HepG2 (cell line): ENCODE measurements at regions not wholly inside any gene's neighbourhood (a gene's known extent, or its start where the extent isn't known, plus 50 kb on each side); places are given as distances from the start of the nearest gene placed in this dataset.

Experiments
- ATAC-seq: fragments of 200-7000 bp; cut with Tn5 transposase; 3 replicates; pipeline ENCODE4 v1.9.1; 2020; ENCODE audit warnings: mild to moderate bottlenecking, moderate library complexity
- BruUV-seq: library from RNA; stranded (reverse); fragments of 400-500 nt; replicated peaks from 2 replicates; lab custom pipeline; 2021; lab: Mats Ljungman, UMichigan
- CTCF ChIA-PET: fragments of 300-600 bp; formaldehyde crosslinking; extraction: SDS; loops from one replicate; lab custom pipeline; 2021; ENCODE audit warnings: low total read pairs, inconsistent platforms, low intra/inter-chr PET ratio; lab: Yijun Ruan, JAX
- POLR2A ChIA-PET: fragments of 350-600 bp; sonication (Branson Sonifier 250); formaldehyde crosslinking; loops from one replicate; lab custom pipeline; 2020; ENCODE audit warnings: antibody characterized with exemption, inconsistent platforms; lab: Yijun Ruan, JAX
- DNase-seq: peaks from one replicate; pipeline ENCODE4 v3.0.0-alpha.2; 2015; ENCODE audit warnings: low spot score
- FAIRE-seq: peaks from 3 replicates; lab custom pipeline; 2011; peaks lifted over from hg19 to GRCh38; lab: Jason Lieb, UNC
- H2AFZ ChIP-seq: one replicate; pipeline ENCODE4 v1.6.1; 2011; ENCODE audit warnings: low read length, inconsistent platforms
- H3K27ac ChIP-seq: fragments of 300-600 bp; 3 replicates; pipeline ENCODE4 v1.8.0; 2011; ENCODE audit warnings: mixed run types, mild to moderate bottlenecking, mixed read lengths, low read length, inconsistent platforms; ENCODE audit not compliant: insufficient read depth; ENCODE audit errors: extremely low read length
- H3K27me3 ChIP-seq, 2 experiments: fragments of 200-600 bp in 1 of 2; 2 replicates in 1 of 2; 3 replicates in 1 of 2; pipeline versions ENCODE4 v1.6.0 to v1.8.0; 2011; ENCODE audit warnings: low read length in 2 of 2, mild to moderate bottlenecking in 2 of 2, moderate library complexity in 2 of 2, inconsistent platforms in 1 of 2; ENCODE audit not compliant: insufficient read depth in 2 of 2, control insufficient read depth in 1 of 2
- H3K36me3 ChIP-seq, 2 experiments: fragments of 200-600 bp in 1 of 2; replicated peaks in 1 of 2; 2 replicates in 1 of 2; 3 replicates in 1 of 2; pipeline versions ENCODE4 v1.5.1 to v1.8.0; 2011; ENCODE audit warnings: low read length in 2 of 2, inconsistent platforms in 1 of 2; ENCODE audit not compliant: insufficient read depth in 2 of 2, control insufficient read depth in 1 of 2
- H3K4me1 ChIP-seq: 2 replicates; pipeline ENCODE4 v1.5.1; 2012; ENCODE audit warnings: low read length, inconsistent platforms; ENCODE audit not compliant: insufficient read depth
- H3K4me2 ChIP-seq: 2 replicates; pipeline ENCODE4 v1.6.0; 2011; ENCODE audit warnings: low read depth, low read length, inconsistent platforms
- H3K4me3 ChIP-seq, 3 experiments: fragments of 200-600 bp in 1 of 3; sonication (generic), shearing (Covaris generic) in 1 of 3; replicated peaks in 1 of 3; 2 replicates each; pipeline ENCODE4 v1.5.1; 2011 to 2016; ENCODE audit warnings: low read length in 3 of 3, inconsistent platforms in 2 of 3, low read depth in 2 of 3, mild to moderate bottlenecking in 2 of 3, control low read depth in 1 of 3, mixed read lengths in 1 of 3; ENCODE audit not compliant: insufficient read depth in 1 of 3
- H3K79me2 ChIP-seq: one replicate; pipeline ENCODE4 v1.6.1; 2011; ENCODE audit warnings: low read length, inconsistent platforms; ENCODE audit not compliant: insufficient read depth
- H3K9ac ChIP-seq: 2 replicates; pipeline ENCODE4 v1.6.0; 2011; ENCODE audit warnings: mild to moderate bottlenecking, low read depth, low read length, inconsistent platforms; ENCODE audit not compliant: insufficient read depth
- H3K9me3 ChIP-seq: 2 replicates; pipeline ENCODE4 v1.5.1; 2012; ENCODE audit warnings: mild to moderate bottlenecking, low read length
- H4K20me1 ChIP-seq: 2 replicates; pipeline ENCODE4 v1.6.0; 2011; ENCODE audit warnings: inconsistent platforms, mild to moderate bottlenecking, low read length, moderate library complexity; ENCODE audit not compliant: insufficient read depth
- HMGA1 ChIP-seq: sonication (generic); formaldehyde crosslinking; conservative IDR thresholded peaks from 2 replicates; pipeline ENCODE4 v1.4.0; 2020; ENCODE audit warnings: missing genetic modification reagents
- MAFG ChIP-seq: sonication (generic); formaldehyde crosslinking; IDR thresholded peaks from 2 replicates; pipeline ENCODE4 v1.5.1; 2020; ENCODE audit warnings: mild to moderate bottlenecking, missing genetic modification reagents
- RBFOX2 ChIP-seq: fragments of 200-400 bp; formaldehyde crosslinking; IDR thresholded peaks from 2 replicates; pipeline ENCODE4 v1.6.1; 2017; ENCODE audit warnings: low read depth, mild to moderate bottlenecking, low read length
- RCOR2 ChIP-seq: IDR thresholded peaks from 2 replicates; pipeline ENCODE4 v1.6.1; 2016; ENCODE audit warnings: missing biosample characterization, missing genetic modification reagents
- SP140L ChIP-seq: sonication (generic); formaldehyde crosslinking; IDR thresholded peaks from 2 replicates; pipeline ENCODE4 v1.4.0; 2020; ENCODE audit warnings: missing genetic modification reagents, borderline replicate concordance
- TGIF2 ChIP-seq: IDR thresholded peaks from 2 replicates; pipeline ENCODE4 v1.6.1; 2016; ENCODE audit warnings: control low read depth, missing compliant biosample characterization
- USF2 ChIP-seq, 2 experiments: sonication (generic) in 1 of 2; formaldehyde crosslinking in 1 of 2; IDR thresholded peaks; 2 replicates each; pipeline versions ENCODE4 v1.5.1 to v1.6.1; 2011 to 2020; ENCODE audit warnings: borderline replicate concordance in 1 of 2, low read depth in 1 of 2, low read length in 1 of 2, mild to moderate bottlenecking in 1 of 2, missing genetic modification reagents in 1 of 2, moderate library complexity in 1 of 2
- ZFP41 ChIP-seq: sonication (generic); formaldehyde crosslinking; IDR thresholded peaks from 2 replicates; pipeline ENCODE4 v1.4.0; 2020; ENCODE audit warnings: mild to moderate bottlenecking, missing genetic modification reagents, borderline replicate concordance
- WGBS: methylation state at CpG from one replicate; pipeline ENCODE4 v1.1.6; 2017; ENCODE audit warnings: low lambda C conversion rate; 5-methylcytosine and 5-hydroxymethylcytosine counted together
- in situ Hi-C: cut with HindIII; loops from 2 replicates; pipeline ENCODE4 v1.10.0; 2017; ENCODE audit warnings: low pct_unique_long_range_greater_than_20kb; ENCODE audit not compliant: extremely low pct_ligation_motif_present
- intact Hi-C: fragments of 100-400 bp; cut with micrococcal nuclease; formaldehyde crosslinking; loops from one replicate; pipeline ENCODE4 v1.10.0; 2022; ENCODE audit not compliant: unreplicated experiment
- TF ChIP-seq, protein P1 (sequence below): sonication (generic); formaldehyde crosslinking; IDR thresholded peaks from 2 replicates; pipeline ENCODE4 v1.4.0; 2020; ENCODE audit warnings: missing genetic modification reagents, borderline replicate concordance

GRCh38 chr6:125474061-125474460 lies 172.3 kb upstream of the HDDC2 start (continued):
- TF ChIP-seq USF2 (IDR thresholded peaks at IDR 0.05; ENCODE audit: low read depth, low read length): no peak
- no peak for TF ChIP-seq USF2 (CRISPR knock-in tag; IDR thresholded peaks at IDR 0.05; ENCODE audit: borderline replicate concordance)
- TF ChIP-seq, protein P1, sequence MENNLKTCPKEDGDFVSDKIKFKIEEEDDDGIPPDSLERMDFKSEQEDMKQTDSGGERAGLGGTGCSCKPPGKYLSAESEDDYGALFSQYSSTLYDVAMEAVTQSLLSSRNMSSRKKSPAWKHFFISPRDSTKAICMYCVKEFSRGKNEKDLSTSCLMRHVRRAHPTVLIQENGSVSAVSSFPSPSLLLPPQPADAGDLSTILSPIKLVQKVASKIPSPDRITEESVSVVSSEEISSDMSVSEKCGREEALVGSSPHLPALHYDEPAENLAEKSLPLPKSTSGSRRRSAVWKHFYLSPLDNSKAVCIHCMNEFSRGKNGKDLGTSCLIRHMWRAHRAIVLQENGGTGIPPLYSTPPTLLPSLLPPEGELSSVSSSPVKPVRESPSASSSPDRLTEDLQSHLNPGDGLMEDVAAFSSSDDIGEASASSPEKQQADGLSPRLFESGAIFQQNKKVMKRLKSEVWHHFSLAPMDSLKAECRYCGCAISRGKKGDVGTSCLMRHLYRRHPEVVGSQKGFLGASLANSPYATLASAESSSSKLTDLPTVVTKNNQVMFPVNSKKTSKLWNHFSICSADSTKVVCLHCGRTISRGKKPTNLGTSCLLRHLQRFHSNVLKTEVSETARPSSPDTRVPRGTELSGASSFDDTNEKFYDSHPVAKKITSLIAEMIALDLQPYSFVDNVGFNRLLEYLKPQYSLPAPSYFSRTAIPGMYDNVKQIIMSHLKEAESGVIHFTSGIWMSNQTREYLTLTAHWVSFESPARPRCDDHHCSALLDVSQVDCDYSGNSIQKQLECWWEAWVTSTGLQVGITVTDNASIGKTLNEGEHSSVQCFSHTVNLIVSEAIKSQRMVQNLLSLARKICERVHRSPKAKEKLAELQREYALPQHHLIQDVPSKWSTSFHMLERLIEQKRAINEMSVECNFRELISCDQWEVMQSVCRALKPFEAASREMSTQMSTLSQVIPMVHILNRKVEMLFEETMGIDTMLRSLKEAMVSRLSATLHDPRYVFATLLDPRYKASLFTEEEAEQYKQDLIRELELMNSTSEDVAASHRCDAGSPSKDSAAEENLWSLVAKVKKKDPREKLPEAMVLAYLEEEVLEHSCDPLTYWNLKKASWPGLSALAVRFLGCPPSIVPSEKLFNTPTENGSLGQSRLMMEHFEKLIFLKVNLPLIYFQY: no peak
- no peak for TF ChIP-seq RBFOX2
- no peak for TF ChIP-seq HMGA1 (CRISPR knock-in tag)
- TF ChIP-seq SP140L (CRISPR knock-in tag): no peak
- no peak for TF ChIP-seq ZFP41 (CRISPR knock-in tag)
- TF ChIP-seq TGIF2: no peak

- TF ChIP-seq MAFG (no peak), RCOR2 (CRISPR knock-in tag) (no peak)
- Histone ChIP-seq H3K9ac (no peak overlapping the region), H3K9me3 (no peaks in the 10 kb centered on the region), H3K27me3 (no peaks in the 10 kb centered on the region), H4K20me1 (no peaks in the 10 kb centered on the region), H3K36me3 (no peaks in the 10 kb centered on the region), H3K4me1 (no peaks in the 10 kb centered on the region), H2AFZ (no peak overlapping the region), H3K4me3 (no peak overlapping the region), H3K4me2 (no peak overlapping the region), H3K79me2 (no peaks in the 10 kb centered on the region), H3K27ac (no peak overlapping the region)
- 1% methylated on average over 4 of the region's 4 CpGs for WGBS
- POLR2A ChIA-PET: no interaction called here
- no peak for FAIRE-seq
- ATAC-seq: no peak
- DNase-seq: no peak
- CTCF ChIA-PET: no interaction called here
- in situ Hi-C loops (no loop called here), intact Hi-C loops (no loop called here)
- no TSS peak for BruUV-seq
These were observed 175.4 kb upstream of the HDDC2 start for GRCh38 chr6:125477156-125477555.
